ENCODE measurements at regions not wholly inside any gene's neighbourhood (a gene's known extent, or its start where the extent isn't known, plus 50 kb on each side); places are given as distances from the start of the nearest gene placed in this dataset.
"Not testable (repeated sequence)": the region's sequence is repeated elsewhere in the genome, so short reads cannot be mapped to it uniquely, and the experiment has no call there.

GRCh38 chr1:68675336-68675735 lies 178.5 kb upstream of the DEPDC1 start:
- DNase-seq, result no peak

DNA sequence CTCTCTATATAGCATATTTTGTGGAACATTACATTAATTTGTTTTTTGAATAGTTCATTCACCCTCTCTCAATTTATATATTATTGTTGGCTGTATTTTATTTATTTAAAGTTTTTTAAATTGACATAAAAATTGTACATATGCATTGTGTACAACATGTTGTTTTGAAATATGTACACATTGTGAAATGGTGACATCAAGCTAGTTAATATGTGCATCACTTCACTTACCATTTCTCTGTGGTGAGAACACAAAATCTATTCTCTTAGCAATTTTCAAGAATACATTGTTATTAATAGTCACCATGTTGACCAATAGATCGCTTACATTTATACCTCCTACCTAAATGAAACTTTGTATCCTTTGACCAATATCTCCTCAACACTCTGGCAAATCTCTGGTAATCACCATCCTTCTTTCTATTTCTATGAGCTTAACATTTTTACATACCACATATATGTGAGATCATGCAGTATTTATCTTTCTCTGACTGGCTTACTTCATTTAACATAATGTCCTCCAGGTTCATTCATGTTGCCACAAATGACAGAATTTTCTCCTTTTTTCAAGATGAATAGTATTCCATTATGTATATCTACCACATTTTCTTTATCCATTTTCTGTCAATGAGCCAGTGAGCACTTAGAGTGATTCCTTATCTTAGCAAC lies 180.9 kb upstream of the DEPDC1 start:
- DNase-seq, result no peak

DNA sequence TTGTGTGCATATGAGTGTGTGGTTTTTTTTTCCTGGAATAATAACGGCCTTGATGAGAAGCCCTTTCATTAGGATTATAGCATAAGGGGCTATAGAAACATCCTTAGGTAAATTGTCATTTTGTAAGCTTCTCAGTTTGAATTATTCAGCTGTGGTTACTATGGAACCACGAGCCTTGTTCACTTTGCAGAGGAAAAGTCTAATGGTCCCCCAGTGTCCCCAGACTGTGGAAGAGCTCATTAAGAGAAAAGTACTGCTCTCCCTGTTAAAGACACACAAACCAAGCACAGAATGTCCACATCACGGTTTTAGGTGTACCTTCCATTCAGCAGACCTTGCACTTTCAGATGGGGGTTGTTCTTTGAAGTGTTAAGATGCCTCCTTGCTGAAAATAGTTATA lies 199.3 kb upstream of the DEPDC1 start:
- no peak for DNase-seq

- DNase-seq, result no peak
Observed at GRCh38 chr1:68703921-68704354, 207.1 kb upstream of the DEPDC1 start.

DNA sequence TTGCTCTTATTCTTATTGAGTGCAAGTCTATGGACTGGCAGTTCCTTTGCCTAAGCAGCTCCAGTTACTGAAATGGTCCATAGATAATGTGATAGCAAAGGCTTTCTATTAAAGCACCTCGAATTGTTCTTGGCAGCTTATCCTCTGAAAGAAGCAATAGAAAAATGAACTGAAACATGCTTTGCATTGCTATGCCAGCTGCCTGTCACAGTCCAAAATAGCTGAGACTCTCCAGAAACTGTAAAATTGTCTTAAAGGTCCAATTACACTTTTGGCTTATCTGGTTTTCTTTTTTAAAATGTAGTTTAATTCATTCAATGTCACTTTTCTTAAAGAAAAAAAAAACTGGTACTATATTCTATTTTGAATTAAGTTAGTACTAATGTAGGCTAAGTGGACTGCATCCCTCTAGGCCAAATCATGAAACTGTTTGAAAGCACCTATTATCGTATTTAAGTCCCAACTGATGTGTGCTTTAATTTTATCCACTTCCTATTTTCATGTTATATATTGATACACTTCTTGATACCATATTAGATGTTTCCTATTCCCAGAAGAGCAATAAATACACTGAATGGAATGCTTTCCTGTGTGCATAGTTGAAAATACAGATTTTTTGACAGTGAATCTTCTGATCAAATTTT lies 208.0 kb upstream of the DEPDC1 start:
- no peak for DNase-seq

GRCh38 chr1:68705466-68705865 lies 208.6 kb upstream of the DEPDC1 start:
- no peak for DNase-seq

DNA sequence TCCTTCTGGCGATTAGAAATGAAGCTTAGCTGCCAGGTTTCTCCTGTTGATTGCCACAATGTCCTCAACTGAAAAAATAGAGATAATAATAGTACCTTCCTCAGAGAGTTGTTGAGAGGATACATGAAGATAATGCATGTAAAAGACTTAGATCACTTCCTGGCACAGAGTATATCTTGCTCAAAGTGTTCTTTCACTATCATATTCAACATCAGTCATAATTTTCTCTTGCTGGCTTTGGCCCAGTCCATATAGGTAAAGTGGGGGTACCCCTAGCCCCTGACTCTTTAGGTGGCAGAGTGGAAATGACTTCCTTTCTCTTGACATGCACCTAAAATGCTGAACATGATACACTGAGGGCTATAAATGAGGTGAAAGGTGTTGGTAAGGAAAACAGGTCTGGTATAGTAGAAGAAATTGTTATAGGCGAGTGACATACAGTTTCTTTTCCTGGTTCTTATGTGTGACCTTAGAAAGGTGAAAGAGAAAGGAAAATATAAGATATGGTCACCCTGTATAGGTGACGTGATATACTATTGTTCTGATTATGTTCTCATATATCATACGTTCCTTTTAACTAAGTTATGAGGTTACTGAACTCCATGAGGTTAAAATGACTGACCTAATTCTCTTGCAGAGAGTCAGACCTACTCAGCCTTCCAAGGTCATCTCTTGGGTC lies 209.9 kb upstream of the DEPDC1 start:
- no peak for DNase-seq

- no peak for DNase-seq
Observed at GRCh38 chr1:68717330-68717729, 220.4 kb upstream of the DEPDC1 start.

GRCh38 chr1:68720476-68720875 lies 223.6 kb upstream of the DEPDC1 start:
- no peak for DNase-seq

DNA sequence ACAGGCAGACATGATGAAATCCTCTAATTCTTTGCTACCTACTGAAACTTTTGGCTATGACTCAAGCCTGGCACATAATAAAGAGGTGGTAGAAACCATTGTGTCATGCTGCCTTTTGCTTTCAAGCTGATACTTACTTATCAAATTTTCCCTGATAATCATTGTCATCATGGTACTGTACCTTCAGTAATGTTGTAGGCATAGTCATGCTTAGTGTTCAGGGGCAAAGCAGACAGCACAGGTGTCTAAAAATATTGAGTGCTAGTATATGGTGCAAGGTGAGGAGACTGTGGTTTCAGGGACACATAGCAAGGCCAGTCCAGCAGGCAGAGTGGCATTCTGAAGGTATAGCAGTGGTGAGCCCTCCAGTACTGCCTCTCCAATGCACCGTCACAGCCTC lies 226.9 kb upstream of the DEPDC1 start:
- DNase-seq, result no peak

GRCh38 chr1:68725001-68725752 lies 228.3 kb upstream of the DEPDC1 start:
- no peak for DNase-seq

GRCh38 chr1:68739486-68739885 lies 242.6 kb upstream of the DEPDC1 start:
- DNase-seq, result not testable (repeated sequence)

DNA sequence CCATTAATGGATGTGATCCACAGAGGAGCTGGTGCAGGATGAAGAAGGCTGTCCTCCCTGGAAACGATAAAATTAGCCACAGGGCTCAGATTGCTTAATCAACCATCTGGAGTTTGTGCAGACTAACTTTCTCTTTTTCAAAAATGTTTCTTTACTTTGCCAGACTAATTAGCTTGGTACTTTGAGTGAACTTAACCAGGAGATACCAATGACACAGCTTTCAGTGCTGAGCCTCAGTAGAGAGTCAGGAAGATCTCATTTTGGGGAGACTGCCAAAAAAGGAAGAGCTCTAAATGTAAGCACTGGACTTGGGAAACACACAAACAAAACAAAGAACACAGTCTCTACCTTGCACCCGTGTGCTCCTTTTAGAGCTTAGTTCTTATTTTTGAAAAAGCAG lies 248.1 kb upstream of the DEPDC1 start:
- DNase-seq, result no peak

- DNase-seq, result no peak
Observed at GRCh38 chr1:68745451-68745850, 248.6 kb upstream of the DEPDC1 start.

GRCh38 chr1:68746378-68746777 lies 249.5 kb upstream of the DEPDC1 start:
- no peak for DNase-seq

- no peak for DNase-seq
Observed at GRCh38 chr1:68751723-68752122, 254.8 kb upstream of the DEPDC1 start.

GRCh38 chr1:68758666-68759209 lies 261.9 kb upstream of the DEPDC1 start:
- DNase-seq, result no peak

- DNase-seq, result no peak
Observed at GRCh38 chr1:68767941-68768340, 271.1 kb upstream of the DEPDC1 start.

DNA sequence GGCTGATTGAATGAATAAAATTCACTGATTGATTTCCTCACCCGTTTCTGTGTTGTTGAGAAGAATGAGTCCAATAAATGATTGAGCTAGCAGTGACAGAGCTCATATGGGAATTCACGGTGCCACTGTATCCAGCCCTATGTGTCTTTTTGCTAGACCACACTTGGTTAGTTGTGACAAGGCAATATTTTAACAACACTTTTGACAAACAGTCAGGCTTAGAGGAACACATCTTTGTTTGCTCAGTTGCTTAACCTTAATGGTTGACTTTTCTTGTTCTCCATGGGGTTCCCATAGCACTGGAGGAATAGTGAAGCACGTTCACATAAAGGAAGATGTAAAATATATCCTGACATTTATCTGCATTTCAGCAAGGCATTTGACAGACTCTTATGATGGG lies 273.9 kb upstream of the DEPDC1 start:
- no peak for DNase-seq

DNA sequence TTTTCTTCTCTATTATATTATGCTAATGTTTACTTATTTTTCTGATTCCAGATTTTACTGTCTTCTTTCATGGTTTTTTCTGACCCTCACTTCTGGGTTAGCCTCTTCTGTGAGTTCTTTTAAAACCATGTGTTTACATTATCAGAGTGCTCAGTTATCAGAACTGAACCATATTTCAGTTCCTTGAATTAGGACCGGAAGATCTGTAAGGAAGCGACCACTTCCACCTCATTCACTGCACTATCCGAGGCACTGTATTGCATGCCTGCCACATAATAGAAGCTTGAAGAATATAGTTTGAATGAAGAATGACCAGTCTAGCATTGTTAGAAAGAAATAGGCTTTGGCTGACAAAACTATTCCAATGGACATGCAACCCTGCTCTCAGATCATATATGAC lies 281.0 kb upstream of the DEPDC1 start:
- no peak for DNase-seq

- not testable (repeated sequence) for DNase-seq
Observed at GRCh38 chr1:68779841-68780240, 283.0 kb upstream of the DEPDC1 start.

DNA sequence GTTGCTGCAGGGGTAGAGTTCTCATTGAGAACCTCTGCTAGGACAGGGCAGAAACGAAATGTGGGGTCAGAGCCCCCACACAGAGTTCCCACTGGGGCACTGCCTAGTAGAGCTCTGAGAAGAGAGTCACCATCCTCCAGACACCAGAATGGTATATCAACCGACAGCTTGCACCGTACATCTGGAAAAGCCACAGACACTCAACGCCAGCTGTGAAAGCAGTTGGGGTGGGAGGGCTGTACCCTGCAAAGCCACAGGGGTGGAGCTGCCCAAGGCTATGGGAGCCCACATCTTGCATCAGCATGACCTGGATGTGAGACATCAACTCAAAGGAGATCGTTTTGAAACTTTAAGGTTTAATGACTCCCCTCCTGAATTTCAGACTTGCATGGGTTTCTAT lies 284.0 kb upstream of the DEPDC1 start:
- DNase-seq, result no peak

GRCh38 chr1:68782890-68783289 lies 286.0 kb upstream of the DEPDC1 start:
- no peak for DNase-seq

Measured in right kidney (tissue), 1 donor.